ENCODE measurements at regions not wholly inside any gene's neighbourhood (a gene's known extent, or its start where the extent isn't known, plus 50 kb on each side); places are given as distances from the start of the nearest gene placed in this dataset.

GRCh38 chr2:194166818-194167217 lies 1490.2 kb upstream of the SLC39A10 start:
- no peak for TF ChIP-seq POLR2A (IDR thresholded peaks at IDR 0.05)
- TF ChIP-seq, protein P1, sequence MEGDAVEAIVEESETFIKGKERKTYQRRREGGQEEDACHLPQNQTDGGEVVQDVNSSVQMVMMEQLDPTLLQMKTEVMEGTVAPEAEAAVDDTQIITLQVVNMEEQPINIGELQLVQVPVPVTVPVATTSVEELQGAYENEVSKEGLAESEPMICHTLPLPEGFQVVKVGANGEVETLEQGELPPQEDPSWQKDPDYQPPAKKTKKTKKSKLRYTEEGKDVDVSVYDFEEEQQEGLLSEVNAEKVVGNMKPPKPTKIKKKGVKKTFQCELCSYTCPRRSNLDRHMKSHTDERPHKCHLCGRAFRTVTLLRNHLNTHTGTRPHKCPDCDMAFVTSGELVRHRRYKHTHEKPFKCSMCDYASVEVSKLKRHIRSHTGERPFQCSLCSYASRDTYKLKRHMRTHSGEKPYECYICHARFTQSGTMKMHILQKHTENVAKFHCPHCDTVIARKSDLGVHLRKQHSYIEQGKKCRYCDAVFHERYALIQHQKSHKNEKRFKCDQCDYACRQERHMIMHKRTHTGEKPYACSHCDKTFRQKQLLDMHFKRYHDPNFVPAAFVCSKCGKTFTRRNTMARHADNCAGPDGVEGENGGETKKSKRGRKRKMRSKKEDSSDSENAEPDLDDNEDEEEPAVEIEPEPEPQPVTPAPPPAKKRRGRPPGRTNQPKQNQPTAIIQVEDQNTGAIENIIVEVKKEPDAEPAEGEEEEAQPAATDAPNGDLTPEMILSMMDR (IDR thresholded peaks at IDR 0.05) = peak in 1 of 3 donors; percentile 37
- H3K27me3 ChIP-seq = no peaks in the 10 kb centered on the region
- no peaks in the 10 kb centered on the region for H3K36me3 ChIP-seq
- intact Hi-C loops (cut with DNase I; ENCODE audit: low total_unique reads) = no loop called here
- H3K4me1 ChIP-seq = no peaks in the 10 kb centered on the region
- no peaks in the 10 kb centered on the region for H3K9me3 ChIP-seq
- H3K27ac ChIP-seq = no peak overlapping the region
- no peak for DNase-seq (ENCODE audit: low spot score in 2 of 2)
- no peak overlapping the region for H3K4me3 ChIP-seq

GRCh38 chr2:194155431-194155830 lies 1501.6 kb upstream of the SLC39A10 start:
- H3K36me3 ChIP-seq = no peaks in the 10 kb centered on the region
- no peaks in the 10 kb centered on the region for H3K4me1 ChIP-seq
- H3K9me3 ChIP-seq = no peaks in the 10 kb centered on the region
- H3K27ac ChIP-seq = no peak overlapping the region
- no peaks in the 10 kb centered on the region for H3K27me3 ChIP-seq
- no peak for DNase-seq (ENCODE audit: low spot score in 2 of 2)
- intact Hi-C loops (cut with DNase I; ENCODE audit: low total_unique reads) = no loop called here
- TF ChIP-seq POLR2A (IDR thresholded peaks at IDR 0.05) (no peak), POLR2AphosphoS5 (IDR thresholded peaks at IDR 0.05) (no peak)
- TF ChIP-seq, protein P1 (IDR thresholded peaks at IDR 0.05) = no peak
- H3K4me3 ChIP-seq = no peak overlapping the region

- H3K4me3 ChIP-seq = no peak overlapping the region
- no peak for DNase-seq (ENCODE audit: low spot score in 2 of 2)
- no peaks in the 10 kb centered on the region for H3K9me3 ChIP-seq
- no peaks in the 10 kb centered on the region for H3K27me3 ChIP-seq
- no peaks in the 10 kb centered on the region for H3K36me3 ChIP-seq
- H3K4me1 ChIP-seq = no peaks in the 10 kb centered on the region
- H3K27ac ChIP-seq = no peak overlapping the region
- TF ChIP-seq POLR2A (IDR thresholded peaks at IDR 0.05) (no peak), POLR2AphosphoS5 (IDR thresholded peaks at IDR 0.05) (no peak)
- TF ChIP-seq, protein P1 (IDR thresholded peaks at IDR 0.05) = no peak
- intact Hi-C loops (cut with DNase I; ENCODE audit: low total_unique reads) = no loop called here
Measured at GRCh38 chr2:194151231-194151630, 1505.8 kb upstream of the SLC39A10 start.

- no peaks in the 10 kb centered on the region for H3K4me1 ChIP-seq
- intact Hi-C loops (cut with DNase I; ENCODE audit: low total_unique reads) = no loop called here
- H3K9me3 ChIP-seq = no peaks in the 10 kb centered on the region
- no peaks in the 10 kb centered on the region for H3K36me3 ChIP-seq
- no peak overlapping the region for H3K27ac ChIP-seq
- no peak for TF ChIP-seq POLR2AphosphoS5 (IDR thresholded peaks at IDR 0.05)
- no peak for TF ChIP-seq POLR2A (IDR thresholded peaks at IDR 0.05)
- TF ChIP-seq, protein P1 (IDR thresholded peaks at IDR 0.05) = no peak
- DNase-seq (ENCODE audit: low spot score in 2 of 2) = no peak
- no peaks in the 10 kb centered on the region for H3K27me3 ChIP-seq
- no peak overlapping the region for H3K4me3 ChIP-seq
Measured at GRCh38 chr2:194135463-194135862, 1521.6 kb upstream of the SLC39A10 start.

- DNase-seq (ENCODE audit: low spot score in 2 of 2) = no peak
- H3K4me3 ChIP-seq = no peak overlapping the region
- no peaks in the 10 kb centered on the region for H3K27me3 ChIP-seq
- H3K9me3 ChIP-seq = peaks cover 7 to 12% of the 10 kb centered on the region in 2 donors
- no peaks in the 10 kb centered on the region for H3K36me3 ChIP-seq
- no peaks in the 10 kb centered on the region for H3K4me1 ChIP-seq
- H3K27ac ChIP-seq = no peak overlapping the region
- TF ChIP-seq, protein P1 (IDR thresholded peaks at IDR 0.05) = no peak
- TF ChIP-seq POLR2A (IDR thresholded peaks at IDR 0.05) (no peak), POLR2AphosphoS5 (IDR thresholded peaks at IDR 0.05) (no peak)
- intact Hi-C loops (cut with DNase I; ENCODE audit: low total_unique reads) = no loop called here
Measured at GRCh38 chr2:194128810-194129209, 1528.2 kb upstream of the SLC39A10 start.

Data from breast epithelium (tissue), 4 donors.